Head of caudate nucleus (tissue), 42 donors: ENCODE measurements at regions not wholly inside any gene's neighbourhood (a gene's known extent, or its start where the extent isn't known, plus 50 kb on each side); places are given as distances from the start of the nearest gene placed in this dataset.

Experiments used
- DNase-seq, 42 donors: peaks; one replicate each; pipeline versions ENCODE4 v3.0.0 to v3.0.0-alpha.2; 2020 to 2021; ENCODE audit warnings: mixed read lengths in 7 of 42
- intact Hi-C: fragments of 100-400 bp; cut with DNase I; formaldehyde crosslinking; loops from one replicate; pipeline ENCODE4 v1.15.0; 2022

GRCh38 chr17:36875698-36876293 is 61.5 kb upstream of the LHX1 start:
- intact Hi-C loops = no loop called here
- DNase-seq = no peak

- DNase-seq = no peak
- intact Hi-C loops = no loop called here
Measured at GRCh38 chr17:36876966-36877365, 60.3 kb upstream of the LHX1 start.

- no peak for DNase-seq
- intact Hi-C loops = no loop called here
Measured at GRCh38 chr17:36877771-36878170, 59.5 kb upstream of the LHX1 start.

GRCh38 chr17:36878216-36878615 is 59.1 kb upstream of the LHX1 start:
- intact Hi-C loops = no loop called here

GRCh38 chr17:36879027-36879426 is 58.2 kb upstream of the LHX1 start:
- intact Hi-C loops = no loop called here
- peak in 36 of 42 donors; percentile 1 to 83 (median 48) for DNase-seq

More at GRCh38 chr17:36878216-36878615, 59.1 kb upstream of the LHX1 start:
- no peak for DNase-seq

- no peak for DNase-seq
- intact Hi-C loops = no loop called here
Measured at GRCh38 chr17:36879624-36880131, 57.6 kb upstream of the LHX1 start.

- intact Hi-C loops = no loop called here
Measured at GRCh38 chr17:36880268-36880905, 56.9 kb upstream of the LHX1 start.

GRCh38 chr17:36881323-36881722 is 56.0 kb upstream of the LHX1 start:
- DNase-seq = no peak
- intact Hi-C loops = no loop called here

More at GRCh38 chr17:36880268-36880905, 56.9 kb upstream of the LHX1 start:
- DNase-seq = no peak

- intact Hi-C loops = no loop called here
- no peak for DNase-seq
Measured at GRCh38 chr17:36884495-36885152, 52.7 kb upstream of the LHX1 start.

- no peak for DNase-seq
- intact Hi-C loops = no loop called here
Measured at GRCh38 chr17:36885153-36885735, 52.0 kb upstream of the LHX1 start.

- intact Hi-C loops = no loop called here
- DNase-seq = no peak
Measured at GRCh38 chr17:36885771-36886377, 51.4 kb upstream of the LHX1 start.
